HG03196 (cell line): ENCODE measurements at regions not wholly inside any gene's neighbourhood (a gene's known extent, or its start where the extent isn't known, plus 50 kb on each side); places are given as distances from the start of the nearest gene placed in this dataset.
"Not testable (repeated sequence)": the region's sequence is repeated elsewhere in the genome, so short reads cannot be mapped to it uniquely, and the experiment has no call there.

ENCODE experiments used
- ATAC-seq: cut with Tn5 transposase; IDR thresholded peaks from one replicate; pipeline ENCODE4 v1.9.1; 2021; ENCODE audit not compliant: unreplicated experiment

DNA sequence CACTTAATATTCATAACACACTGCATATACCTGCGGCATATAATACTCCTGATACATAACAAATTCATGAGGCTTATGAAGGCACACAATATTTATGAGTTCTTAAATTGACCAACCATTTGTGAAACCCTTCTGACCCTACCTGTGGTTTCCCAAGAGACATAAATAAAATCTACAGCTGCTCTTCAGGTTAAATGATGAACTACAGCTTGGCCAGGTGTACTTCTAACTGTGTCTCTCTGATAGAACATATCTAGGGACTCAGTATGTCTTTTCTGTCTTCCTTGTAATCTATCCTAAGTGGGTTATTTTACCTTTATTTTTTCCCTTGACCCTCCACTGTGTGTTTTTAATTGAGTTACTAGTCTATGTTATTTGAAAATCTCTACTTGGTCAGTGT lies 189.9 kb upstream of the UFM1 start:
- ATAC-seq = no peak

GRCh38 chr13:38147050-38147449 lies 202.6 kb upstream of the UFM1 start:
- ATAC-seq = no peak

DNA sequence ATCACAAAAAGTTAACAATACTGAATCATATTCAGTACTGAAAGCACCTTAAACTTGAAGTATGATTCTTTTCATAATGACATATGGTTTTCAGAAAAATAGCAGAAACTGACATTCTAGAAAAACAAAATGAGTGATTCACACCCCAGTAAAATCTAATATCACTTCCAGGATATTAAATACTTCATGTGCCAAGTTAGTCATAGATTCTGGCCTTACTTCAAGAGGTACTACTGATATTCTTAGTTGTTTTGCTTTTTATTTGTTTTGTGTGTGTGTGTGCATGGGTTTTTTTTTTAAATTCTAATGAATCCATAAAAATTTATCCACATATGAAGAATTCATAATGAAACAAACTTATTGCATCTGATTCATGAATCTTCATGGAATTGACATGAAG lies 207.9 kb upstream of the UFM1 start:
- ATAC-seq = no peak

DNA sequence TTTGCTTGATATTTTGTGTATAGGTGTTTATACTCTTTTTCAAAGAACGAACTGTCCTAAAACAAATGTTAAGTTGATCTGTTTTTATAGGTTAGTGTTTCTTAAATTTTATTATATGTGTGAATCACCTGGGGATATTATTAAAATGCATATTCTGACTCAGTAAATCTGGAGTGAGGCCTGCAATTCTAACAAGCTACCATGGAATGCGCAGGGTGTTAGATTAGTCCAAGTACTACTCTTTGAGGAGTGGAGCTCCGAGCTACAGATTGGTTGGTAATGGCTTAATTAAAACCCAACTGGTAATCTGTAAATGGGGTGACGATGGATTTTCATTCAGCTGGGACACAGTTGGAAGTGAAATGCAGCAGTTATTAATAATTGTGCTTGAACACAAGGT lies 214.1 kb upstream of the UFM1 start:
- ATAC-seq = no peak

GRCh38 chr13:38121267-38121666 lies 228.4 kb upstream of the UFM1 start:
- ATAC-seq = no peak

DNA sequence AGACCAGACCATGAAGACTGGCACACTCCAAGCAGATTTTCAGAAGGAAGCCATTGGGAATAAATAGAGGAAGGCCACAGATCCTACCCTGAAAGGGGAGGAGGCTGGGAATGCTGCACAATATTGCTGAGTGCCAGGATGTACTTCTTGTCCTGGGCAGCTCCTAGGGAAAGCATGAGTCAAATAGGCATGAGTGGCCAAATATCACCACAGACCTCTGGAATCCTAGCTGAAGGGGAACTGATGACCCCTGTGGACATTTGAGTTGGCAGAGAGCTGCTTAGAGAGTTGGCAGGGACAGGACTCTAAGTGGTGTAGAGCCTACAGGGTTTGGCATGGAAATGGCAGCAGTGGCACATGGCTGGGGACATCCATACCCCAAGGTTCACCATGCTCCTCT lies 234.3 kb upstream of the TRPC4 start:
- ATAC-seq = no peak

DNA sequence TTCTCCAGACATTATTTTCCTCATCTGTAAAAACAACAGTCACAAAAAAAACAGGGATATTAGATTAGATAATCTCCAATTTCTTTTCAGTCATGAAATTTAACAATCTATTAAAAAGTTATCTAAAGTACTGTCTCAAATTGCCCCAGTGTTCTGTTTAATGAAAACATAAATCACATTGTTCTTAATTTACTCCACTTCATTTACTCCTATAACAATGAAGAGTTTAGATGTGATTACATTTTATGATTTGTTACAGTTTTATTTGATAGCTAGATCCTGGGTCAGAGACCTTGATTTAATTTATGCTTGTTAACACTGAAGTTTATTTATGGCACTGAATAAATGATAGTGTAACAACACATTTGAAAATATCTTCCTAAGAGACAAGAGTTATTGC lies 230.2 kb upstream of the TRPC4 start:
- ATAC-seq = no peak

DNA sequence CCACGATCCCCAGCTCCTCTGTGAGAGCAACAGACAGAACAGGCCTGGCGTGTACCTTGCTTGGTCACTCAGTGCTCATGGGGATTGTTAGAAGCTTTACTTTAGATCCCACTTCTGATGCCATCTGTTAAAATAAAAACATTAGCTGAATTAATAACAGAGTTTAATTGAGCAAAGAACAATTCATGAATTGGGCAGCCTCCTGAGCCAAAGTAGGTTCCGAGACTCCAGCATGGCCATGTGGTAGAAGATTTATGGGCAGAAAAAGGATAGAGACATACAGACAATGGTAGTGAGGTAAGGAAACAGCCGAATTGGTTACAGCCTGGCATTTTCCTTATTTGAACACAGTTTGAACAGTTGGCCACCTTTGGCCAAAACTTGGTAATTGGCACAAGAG lies 223.9 kb upstream of the TRPC4 start:
- ATAC-seq = no peak

- ATAC-seq = no peak
These were observed 221.3 kb upstream of the TRPC4 start for GRCh38 chr13:38090913-38091312.

- no peak for ATAC-seq
These were observed 217.1 kb upstream of the TRPC4 start for GRCh38 chr13:38086721-38087120.

DNA sequence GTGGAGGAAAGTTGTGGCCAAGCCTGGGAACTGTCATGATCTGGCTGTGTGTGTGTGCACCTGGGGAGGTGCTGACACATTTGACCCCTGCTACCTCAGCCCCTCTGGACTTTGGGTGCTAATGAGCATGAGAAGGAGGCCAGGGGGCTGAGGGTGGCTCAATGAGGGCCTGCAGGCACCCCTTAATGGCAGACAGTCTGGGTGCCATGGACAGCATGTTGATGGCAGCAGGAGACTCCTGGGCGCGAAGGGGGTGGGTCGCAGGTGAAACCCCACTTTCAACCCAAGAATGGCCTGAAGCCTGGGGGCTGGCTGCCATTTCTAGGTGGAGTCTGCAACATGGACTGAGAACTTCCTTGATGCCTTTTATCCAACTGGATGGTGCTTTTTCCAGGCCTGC lies 216.4 kb upstream of the TRPC4 start:
- ATAC-seq = no peak

DNA sequence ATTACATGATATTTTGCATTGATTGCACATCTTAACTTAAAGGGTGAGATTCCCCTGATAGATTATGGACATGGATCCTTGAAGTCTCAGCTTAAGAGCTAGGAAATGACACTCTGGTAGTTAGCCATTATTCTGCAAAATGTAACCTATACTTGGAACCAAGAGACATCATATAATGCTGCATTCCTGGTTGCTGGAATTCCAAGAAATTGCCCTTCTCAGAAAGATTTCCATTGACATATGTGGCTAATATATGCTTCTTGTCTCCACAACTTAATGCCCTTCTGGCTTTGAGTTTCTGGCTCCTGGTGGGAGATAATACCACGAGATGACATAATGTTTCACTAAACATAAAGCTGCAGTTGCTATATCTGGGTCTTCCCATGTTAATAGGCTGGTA lies 204.4 kb upstream of the TRPC4 start:
- ATAC-seq = no peak

DNA sequence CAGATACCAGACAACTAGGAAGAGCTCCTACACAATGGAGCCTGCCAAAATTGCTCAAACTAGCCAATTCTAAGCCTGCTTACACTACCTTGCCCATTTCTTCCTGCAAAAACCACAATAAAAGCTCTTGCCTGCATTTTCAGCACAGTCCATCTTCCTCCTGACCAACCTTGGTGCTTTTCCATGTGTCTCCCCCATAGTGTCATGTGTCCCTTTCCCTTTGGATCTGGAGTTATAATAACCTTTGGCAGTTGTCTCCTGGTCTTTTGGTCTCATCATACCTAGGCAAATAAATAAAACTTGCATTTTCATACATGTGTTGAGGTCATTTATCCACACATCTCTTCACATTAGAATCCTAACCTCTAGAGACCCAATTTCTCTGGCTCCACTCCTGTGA lies 203.1 kb upstream of the TRPC4 start:
- ATAC-seq = no peak

DNA sequence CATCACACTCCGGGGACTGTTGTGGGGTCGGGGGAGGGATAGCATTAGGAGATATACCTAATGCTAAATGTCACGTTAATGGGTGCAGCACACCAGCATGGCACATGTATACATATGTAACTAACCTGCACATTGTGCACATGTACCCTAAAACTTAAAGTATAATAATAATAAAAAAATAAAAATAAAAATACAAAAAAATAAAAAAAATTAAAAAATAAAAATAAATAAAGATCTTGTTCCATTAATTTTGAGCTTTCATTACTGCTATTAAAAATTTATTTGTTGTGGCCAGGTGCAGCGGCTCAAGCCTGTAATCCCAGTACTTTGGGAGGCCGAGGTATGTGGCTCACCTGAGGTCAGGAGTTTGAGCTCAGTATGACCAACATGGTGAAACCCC lies 201.8 kb upstream of the TRPC4 start:
- not testable (repeated sequence) for ATAC-seq

DNA sequence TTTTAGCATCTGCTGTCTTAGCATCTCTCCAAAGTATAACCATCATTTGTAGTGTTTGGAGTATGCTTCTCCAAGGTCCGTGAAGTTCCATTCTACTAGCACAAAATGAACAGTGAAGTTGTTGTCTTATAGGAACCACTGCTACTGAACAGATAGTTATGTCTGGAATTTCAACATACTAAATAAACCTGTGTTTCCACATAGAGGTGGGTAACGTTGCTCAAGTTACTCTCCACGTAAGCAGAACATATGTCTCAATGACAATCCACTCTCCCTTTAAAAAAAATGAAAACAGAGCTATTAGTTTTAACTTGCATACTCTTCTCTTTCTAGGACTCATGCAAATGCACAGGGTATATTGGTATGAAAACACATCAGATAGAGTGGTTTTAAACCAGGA lies 184.3 kb upstream of the TRPC4 start:
- no peak for ATAC-seq

DNA sequence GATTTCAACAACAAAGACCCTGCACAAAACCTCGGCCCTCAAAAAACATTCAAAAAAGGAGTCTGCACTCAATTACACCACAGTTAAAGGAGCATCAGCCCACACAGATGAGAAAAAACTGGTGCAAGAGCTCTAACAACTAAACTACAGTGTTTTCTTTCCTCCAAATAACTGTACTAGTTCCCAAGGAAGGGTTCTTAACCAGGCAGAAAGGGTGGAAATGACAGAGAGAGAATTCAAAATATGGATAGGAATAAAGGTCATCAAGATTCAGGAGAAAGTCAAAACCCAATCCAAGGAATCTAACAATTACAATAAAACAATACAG lies 176.4 kb upstream of the TRPC4 start:
- no peak for ATAC-seq

DNA sequence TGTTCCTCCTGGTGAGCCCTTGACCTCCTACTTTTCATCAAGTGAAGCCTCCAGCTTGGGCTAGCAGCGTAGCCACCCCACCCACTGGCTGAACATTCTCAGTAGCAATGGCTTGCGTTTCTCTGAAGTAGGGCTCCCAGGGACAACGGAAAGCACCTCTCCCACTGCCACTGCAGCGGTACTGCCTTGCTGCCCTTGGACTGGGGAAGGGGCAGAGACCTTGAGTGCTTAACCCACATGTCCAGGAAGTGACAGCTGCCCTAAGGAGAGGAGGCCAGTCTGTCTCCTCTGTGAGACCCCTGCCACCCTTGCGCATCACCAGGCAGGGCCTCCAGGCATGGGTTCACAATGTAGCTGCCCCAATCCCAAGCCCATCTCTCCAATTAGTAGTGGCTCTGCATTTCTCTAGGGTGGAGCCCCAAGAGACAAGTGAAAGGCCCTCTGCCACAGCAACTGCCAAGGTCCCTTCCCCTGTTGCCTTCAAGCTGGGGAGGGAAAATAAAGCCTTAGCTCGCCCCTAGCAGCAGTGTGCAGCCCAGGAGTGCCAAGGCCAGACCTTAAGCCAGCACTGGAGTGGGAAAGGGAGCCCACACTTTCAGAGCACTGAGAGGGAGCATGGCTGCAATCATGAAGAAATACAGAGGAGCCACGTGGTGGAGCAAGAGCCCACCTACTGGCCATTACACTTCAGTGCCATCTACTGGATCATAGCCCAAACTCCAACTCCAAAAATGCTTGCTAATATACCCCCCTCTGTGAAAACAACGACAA lies 175.9 kb upstream of the TRPC4 start:
- no peak for ATAC-seq

- ATAC-seq = no peak
These were observed 174.5 kb upstream of the TRPC4 start for GRCh38 chr13:38044067-38044466.

DNA sequence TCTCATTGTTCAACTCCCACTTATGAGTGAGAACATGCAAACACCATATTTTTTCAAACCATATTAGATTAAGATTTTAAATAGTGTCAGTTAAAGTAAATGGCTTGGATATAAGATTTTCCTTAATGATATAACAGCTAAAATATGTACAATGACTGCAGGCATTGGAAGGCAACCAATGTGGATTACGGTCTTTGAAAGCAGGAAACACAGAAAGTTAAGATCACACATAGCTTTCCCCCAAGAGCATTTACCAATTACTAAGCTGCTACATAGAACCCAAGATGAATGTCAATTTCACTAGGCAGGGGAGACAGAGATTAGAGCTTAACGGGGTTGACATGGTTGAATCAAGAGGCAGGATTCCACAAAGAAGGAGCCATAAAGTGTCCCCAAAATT lies 173.2 kb upstream of the TRPC4 start:
- ATAC-seq = no peak

- no peak for ATAC-seq
These were observed 154.9 kb upstream of the TRPC4 start for GRCh38 chr13:38024431-38024830.

GRCh38 chr13:38017320-38017719 lies 147.7 kb upstream of the TRPC4 start:
- no peak for ATAC-seq

DNA sequence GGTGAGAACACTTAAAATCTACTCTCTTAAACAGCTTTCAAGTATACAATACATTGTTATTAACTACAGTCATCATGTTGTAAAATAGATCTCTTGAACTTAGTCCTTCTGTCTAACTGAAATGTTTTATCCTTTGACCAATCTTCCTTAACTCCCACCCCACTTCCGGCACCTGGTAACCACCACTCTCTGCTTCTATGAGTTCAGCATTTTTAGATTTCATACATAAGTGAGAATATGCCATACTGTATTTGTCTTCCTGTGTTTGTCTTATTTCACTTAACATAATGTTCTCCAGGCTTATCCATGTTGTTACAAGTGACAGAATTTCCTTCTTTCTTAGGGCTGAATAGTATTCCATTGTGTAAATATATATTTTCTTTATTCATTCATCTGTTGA lies 144.1 kb upstream of the TRPC4 start:
- no peak for ATAC-seq

- ATAC-seq = no peak
These were observed 142.5 kb upstream of the TRPC4 start for GRCh38 chr13:38012096-38012495.

GRCh38 chr13:38008636-38009035 lies 139.1 kb upstream of the TRPC4 start:
- no peak for ATAC-seq
